AG04449 (cell line): ENCODE measurements at regions not wholly inside any gene's neighbourhood (a gene's known extent, or its start where the extent isn't known, plus 50 kb on each side); places are given as distances from the start of the nearest gene placed in this dataset.

ENCODE experiments used
- CTCF ChIA-PET: fragments of 350-600 bp; formaldehyde crosslinking; extraction: SDS; loops from one replicate; lab custom pipeline; 2021; ENCODE audit warnings: antibody characterized with exemption; lab: Yijun Ruan, JAX
- POLR2A ChIA-PET: fragments of 400-600, 350-600 bp; formaldehyde crosslinking; extraction: SDS; loops from one replicate; lab custom pipeline; 2020; ENCODE audit warnings: antibody characterized with exemption, inconsistent platforms; lab: Yijun Ruan, JAX
- DNase-seq: peaks from one replicate; pipeline ENCODE4 v3.0.0-alpha.2; 2010; ENCODE audit warnings: low read depth, low spot score
- H3K4me3 ChIP-seq: 2 replicates; pipeline ENCODE4 v1.5.1; 2011; ENCODE audit warnings: low read depth, mild to moderate bottlenecking, control low read depth, low read length
- CTCF ChIP-seq: IDR thresholded peaks from one replicate; pipeline ENCODE4 v1.5.1; 2011; ENCODE audit warnings: mild to moderate bottlenecking, moderate library complexity, low read length, control low read depth, inconsistent platforms; ENCODE audit not compliant: insufficient read depth; ENCODE audit errors: missing control alignments

GRCh38 chr10:78382772-78383171 lies 349.1 kb downstream of the RPS24 start:
- DNase-seq, result no peak
- ChIA-PET POLR2A (no interaction called here), CTCF (no interaction called here)
- TF ChIP-seq CTCF, result no peak
- no peak overlapping the region for H3K4me3 ChIP-seq

GRCh38 chr10:78383378-78384048 lies 349.9 kb downstream of the RPS24 start:
- TF ChIP-seq CTCF, result no peak
- no peak for DNase-seq
- no peak overlapping the region for H3K4me3 ChIP-seq
- POLR2A ChIA-PET, result no interaction called here
- CTCF ChIA-PET, result no interaction called here

GRCh38 chr10:78384049-78384431 lies 350.4 kb downstream of the RPS24 start:
- no peak overlapping the region for H3K4me3 ChIP-seq
- DNase-seq, result no peak
- ChIA-PET POLR2A (no interaction called here), CTCF (no interaction called here)
- no peak for TF ChIP-seq CTCF

GRCh38 chr10:78385599-78385998 lies 351.9 kb downstream of the RPS24 start:
- DNase-seq, result no peak
- CTCF ChIA-PET, result no interaction called here
- TF ChIP-seq CTCF, result no peak
- no peak overlapping the region for H3K4me3 ChIP-seq
- POLR2A ChIA-PET, result no interaction called here

- H3K4me3 ChIP-seq, result no peak overlapping the region
- TF ChIP-seq CTCF, result no peak
- ChIA-PET CTCF (no interaction called here), POLR2A (no interaction called here)
- no peak for DNase-seq
Observed at GRCh38 chr10:78386509-78386908, 352.8 kb downstream of the RPS24 start.

GRCh38 chr10:78388331-78389050 lies 354.8 kb downstream of the RPS24 start:
- TF ChIP-seq CTCF, result no peak
- ChIA-PET POLR2A (no interaction called here), CTCF (no interaction called here)
- no peak for DNase-seq
- H3K4me3 ChIP-seq, result no peak overlapping the region
